Neural cell (in vitro differentiated cells): ENCODE measurements at regions not wholly inside any gene's neighbourhood (a gene's known extent, or its start where the extent isn't known, plus 50 kb on each side); places are given as distances from the start of the nearest gene placed in this dataset.

Experiments used
- H2AFZ ChIP-seq: fragments of 200-600, 300-800 bp; sonication (generic), shearing (Covaris generic); 2 replicates; pipeline ENCODE4 v1.6.0; 2014; ENCODE audit warnings: low read depth, mild to moderate bottlenecking, antibody characterized with exemption, low read length, moderate library complexity
- H3F3A ChIP-seq: fragments of 200-600 bp; shearing (Covaris generic); 2 replicates; pipeline ENCODE4 v1.6.1; 2016; ENCODE audit warnings: mild to moderate bottlenecking, moderate library complexity, mixed read lengths, antibody characterized with exemption, low read length; ENCODE audit not compliant: insufficient read depth, poor library complexity, severe bottlenecking
- H3K27ac ChIP-seq: fragments of 200-600, 300-800 bp; sonication (generic), shearing (Covaris generic); 2 replicates; pipeline ENCODE4 v1.5.1; 2014; ENCODE audit warnings: mild to moderate bottlenecking, low read length, moderate library complexity
- H3K27me3 ChIP-seq: fragments of 300-800, 200-600 bp; sonication (generic), shearing (Covaris generic); 2 replicates; pipeline ENCODE4 v1.6.0; 2014; ENCODE audit warnings: mild to moderate bottlenecking, low read depth, low read length, moderate library complexity; ENCODE audit not compliant: insufficient read depth
- H3K36me3 ChIP-seq: fragments of 300-800, 200-600 bp; sonication (generic), shearing (Covaris generic); 2 replicates; pipeline ENCODE4 v1.5.1; 2014; ENCODE audit warnings: mild to moderate bottlenecking, antibody characterized with exemption, low read length, moderate library complexity; ENCODE audit not compliant: insufficient read depth
- H3K4me2 ChIP-seq: fragments of 300-800, 200-600 bp; sonication (generic), shearing (Covaris generic); 2 replicates; pipeline ENCODE4 v1.6.0; 2014; ENCODE audit warnings: mild to moderate bottlenecking, low read length
- H3K4me3 ChIP-seq: fragments of 300-800, 200-600 bp; sonication (generic), shearing (Covaris generic); 2 replicates; pipeline ENCODE4 v1.5.1; 2014; ENCODE audit warnings: mild to moderate bottlenecking, low read length, moderate library complexity
- H3K79me2 ChIP-seq: fragments of 200-600 bp; shearing (Covaris generic); replicated peaks from 2 replicates; pipeline ENCODE4 v1.6.0; 2014; ENCODE audit warnings: mild to moderate bottlenecking, low read length, moderate library complexity; ENCODE audit not compliant: insufficient read depth
- H3K9ac ChIP-seq: fragments of 300-800, 200-600 bp; sonication (generic), shearing (Covaris generic); 2 replicates; pipeline ENCODE4 v1.6.1; 2016; ENCODE audit warnings: mild to moderate bottlenecking, low read length, mixed read lengths
- H3K9me2 ChIP-seq: fragments of 200-600 bp; shearing (Covaris generic); 2 replicates; pipeline ENCODE4 v1.6.1; 2016; ENCODE audit warnings: mild to moderate bottlenecking, low read length, mixed read lengths; ENCODE audit not compliant: insufficient read depth
- H3K9me3 ChIP-seq: fragments of 200-600, 300-800 bp; sonication (generic), shearing (Covaris generic); 2 replicates; pipeline ENCODE4 v1.6.1; 2016; ENCODE audit warnings: mild to moderate bottlenecking, mixed run types, low read length, moderate library complexity, mixed read lengths
- H4K20me1 ChIP-seq: fragments of 200-600 bp; shearing (Covaris generic); 2 replicates; pipeline ENCODE4 v1.6.1; 2016; ENCODE audit warnings: mild to moderate bottlenecking, mixed run types; ENCODE audit not compliant: insufficient read depth
- CTCF ChIP-seq: fragments of 450-650 bp; IDR thresholded peaks from 2 replicates; pipeline ENCODE4 v1.5.1; 2014; ENCODE audit warnings: antibody characterized with exemption, mild to moderate bottlenecking, moderate library complexity; ENCODE audit not compliant: poor library complexity, severe bottlenecking
- EP300 ChIP-seq: fragments of 450-650 bp; conservative IDR thresholded peaks from 2 replicates; pipeline ENCODE4 v1.6.1; 2014; ENCODE audit warnings: antibody characterized with exemption, mild to moderate bottlenecking, moderate library complexity; ENCODE audit not compliant: poor library complexity, severe bottlenecking
- EZH2 ChIP-seq: fragments of 200-600, 300-800 bp; shearing (Covaris generic), sonication (generic); IDR thresholded peaks from 2 replicates; pipeline ENCODE4 v1.6.1; 2014; ENCODE audit warnings: antibody characterized with exemption, low read length, borderline replicate concordance, mild to moderate bottlenecking; ENCODE audit not compliant: insufficient read depth, poor library complexity, severe bottlenecking
- MXI1 ChIP-seq: fragments of 450-650 bp; conservative IDR thresholded peaks from 2 replicates; pipeline ENCODE4 v1.6.1; 2014; ENCODE audit warnings: antibody characterized with exemption, mild to moderate bottlenecking; ENCODE audit not compliant: poor library complexity, severe bottlenecking
- POLR2AphosphoS5 ChIP-seq: IDR thresholded peaks from 2 replicates; pipeline ENCODE4 v1.6.1; 2012
- RAD21 ChIP-seq: fragments of 450-650 bp; conservative IDR thresholded peaks from 2 replicates; pipeline ENCODE4 v1.6.1; 2014; ENCODE audit warnings: antibody characterized with exemption, mild to moderate bottlenecking, moderate library complexity
- SMC3 ChIP-seq: fragments of 450-650 bp; conservative IDR thresholded peaks from 2 replicates; pipeline ENCODE4 v1.6.1; 2014; ENCODE audit warnings: antibody characterized with exemption, mild to moderate bottlenecking, moderate library complexity; ENCODE audit not compliant: poor library complexity
- TAF1 ChIP-seq: IDR thresholded peaks from 2 replicates; pipeline ENCODE4 v1.6.1; 2012; ENCODE audit warnings: low read depth
- TF ChIP-seq, protein P1 (sequence below): IDR thresholded peaks from 2 replicates; pipeline ENCODE4 v1.6.1; 2012; ENCODE audit warnings: borderline replicate concordance

GRCh38 chr18:45517181-45517741, 98.0 kb upstream of the SLC14A2 start:
- no peaks in the 10 kb centered on the region for H4K20me1 ChIP-seq
- no peak overlapping the region for H3K4me2 ChIP-seq
- no peaks in the 10 kb centered on the region for H3K27me3 ChIP-seq
- no peaks in the 10 kb centered on the region for H3K79me2 ChIP-seq
- H3F3A ChIP-seq: no peaks in the 10 kb centered on the region
- H3K9ac ChIP-seq: no peak overlapping the region
- H3K27ac ChIP-seq: no peak overlapping the region
- TF ChIP-seq RAD21 (no peak), CTCF (no peak), EZH2 (no peak)
- H3K4me3 ChIP-seq: no peak overlapping the region
- no peaks in the 10 kb centered on the region for H3K36me3 ChIP-seq
- H2AFZ ChIP-seq: no peak overlapping the region
- no peaks in the 10 kb centered on the region for H3K9me2 ChIP-seq
- no peaks in the 10 kb centered on the region for H3K9me3 ChIP-seq

DNA sequence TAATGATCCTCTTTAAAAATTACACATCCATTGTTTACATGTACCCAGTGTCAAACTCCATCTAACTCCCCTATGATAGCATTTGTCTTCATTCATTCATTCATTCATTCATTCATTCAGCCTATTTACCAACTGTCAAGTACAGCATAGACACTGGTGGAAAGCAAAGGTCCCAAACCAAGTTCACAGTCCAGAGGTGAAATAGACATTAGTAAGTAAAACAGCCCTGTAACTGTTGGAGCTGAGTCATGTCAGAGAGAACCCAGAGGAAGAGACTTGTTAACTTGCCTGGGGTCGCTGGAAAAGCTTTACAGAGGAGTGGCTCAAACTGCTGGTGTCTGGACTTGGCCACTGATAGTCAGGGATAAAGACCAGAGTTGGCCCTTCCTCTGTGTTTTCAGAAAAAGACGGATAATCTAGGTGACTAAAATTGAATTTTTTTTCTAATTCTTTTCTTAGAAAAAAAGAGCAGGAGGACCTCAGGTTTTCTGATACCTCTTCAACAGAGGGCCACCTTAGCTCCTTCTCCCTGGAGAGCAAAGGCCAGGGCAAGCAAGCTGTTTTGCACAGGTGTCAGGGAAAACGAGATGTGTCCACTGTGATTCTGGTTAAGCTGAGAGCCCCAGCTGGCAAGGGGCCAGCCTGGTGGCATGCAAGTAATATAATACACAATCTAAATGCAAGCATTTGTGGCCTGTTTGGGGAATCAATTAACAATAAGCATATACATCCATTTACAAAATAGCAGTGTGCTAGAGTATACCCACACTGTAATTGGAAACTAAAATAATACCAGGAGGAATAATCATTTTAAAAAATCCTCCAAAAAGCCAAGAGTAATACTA, 96.7 kb upstream of the SLC14A2 start:
- Histone ChIP-seq H3F3A (no peaks in the 10 kb centered on the region), H3K9me3 (no peaks in the 10 kb centered on the region), H3K27me3 (no peaks in the 10 kb centered on the region), H3K36me3 (no peaks in the 10 kb centered on the region), H3K9ac (no peak overlapping the region), H3K4me3 (no peak overlapping the region), H3K79me2 (no peaks in the 10 kb centered on the region), H4K20me1 (no peaks in the 10 kb centered on the region), H3K4me2 (no peak overlapping the region), H2AFZ (no peak overlapping the region), H3K27ac (no peak overlapping the region), H3K9me2 (no peaks in the 10 kb centered on the region)
- TF ChIP-seq RAD21 (no peak), CTCF (no peak), POLR2AphosphoS5 (no peak), TAF1 (no peak), EZH2 (no peak), MXI1 (no peak), EP300 (no peak), SMC3 (no peak)
- TF ChIP-seq, protein P1, sequence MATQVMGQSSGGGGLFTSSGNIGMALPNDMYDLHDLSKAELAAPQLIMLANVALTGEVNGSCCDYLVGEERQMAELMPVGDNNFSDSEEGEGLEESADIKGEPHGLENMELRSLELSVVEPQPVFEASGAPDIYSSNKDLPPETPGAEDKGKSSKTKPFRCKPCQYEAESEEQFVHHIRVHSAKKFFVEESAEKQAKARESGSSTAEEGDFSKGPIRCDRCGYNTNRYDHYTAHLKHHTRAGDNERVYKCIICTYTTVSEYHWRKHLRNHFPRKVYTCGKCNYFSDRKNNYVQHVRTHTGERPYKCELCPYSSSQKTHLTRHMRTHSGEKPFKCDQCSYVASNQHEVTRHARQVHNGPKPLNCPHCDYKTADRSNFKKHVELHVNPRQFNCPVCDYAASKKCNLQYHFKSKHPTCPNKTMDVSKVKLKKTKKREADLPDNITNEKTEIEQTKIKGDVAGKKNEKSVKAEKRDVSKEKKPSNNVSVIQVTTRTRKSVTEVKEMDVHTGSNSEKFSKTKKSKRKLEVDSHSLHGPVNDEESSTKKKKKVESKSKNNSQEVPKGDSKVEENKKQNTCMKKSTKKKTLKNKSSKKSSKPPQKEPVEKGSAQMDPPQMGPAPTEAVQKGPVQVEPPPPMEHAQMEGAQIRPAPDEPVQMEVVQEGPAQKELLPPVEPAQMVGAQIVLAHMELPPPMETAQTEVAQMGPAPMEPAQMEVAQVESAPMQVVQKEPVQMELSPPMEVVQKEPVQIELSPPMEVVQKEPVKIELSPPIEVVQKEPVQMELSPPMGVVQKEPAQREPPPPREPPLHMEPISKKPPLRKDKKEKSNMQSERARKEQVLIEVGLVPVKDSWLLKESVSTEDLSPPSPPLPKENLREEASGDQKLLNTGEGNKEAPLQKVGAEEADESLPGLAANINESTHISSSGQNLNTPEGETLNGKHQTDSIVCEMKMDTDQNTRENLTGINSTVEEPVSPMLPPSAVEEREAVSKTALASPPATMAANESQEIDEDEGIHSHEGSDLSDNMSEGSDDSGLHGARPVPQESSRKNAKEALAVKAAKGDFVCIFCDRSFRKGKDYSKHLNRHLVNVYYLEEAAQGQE: no peak
